Sigmoid colon (tissue), 6 donors: ENCODE measurements at regions not wholly inside any gene's neighbourhood (a gene's known extent, or its start where the extent isn't known, plus 50 kb on each side); places are given as distances from the start of the nearest gene placed in this dataset.

Experiments used
- DNase-seq: peaks from one replicate; pipeline ENCODE4 v3.0.0-alpha.2; 2019
- H3K27ac ChIP-seq, 4 donors: fragments of 200-600 bp; sonication (generic); one replicate each; pipeline ENCODE4 v1.5.1; 2016 to 2019; ENCODE audit warnings: mild to moderate bottlenecking in 1 of 4
- H3K27me3 ChIP-seq, 3 donors: fragments of 200-600 bp; sonication (generic); one replicate each; pipeline ENCODE4 v1.5.1; 2019; ENCODE audit warnings: mild to moderate bottlenecking in 1 of 3
- H3K36me3 ChIP-seq, 4 donors: fragments of 200-600 bp; sonication (generic); one replicate each; pipeline ENCODE4 v1.5.1; 2016 to 2019
- H3K4me1 ChIP-seq, 4 donors: fragments of 200-600 bp; sonication (generic); one replicate each; pipeline ENCODE4 v1.5.1; 2017 to 2019
- H3K4me3 ChIP-seq, 4 donors: fragments of 200-600 bp; sonication (generic); one replicate each; pipeline ENCODE4 v1.5.1; 2017 to 2019; ENCODE audit warnings: mild to moderate bottlenecking in 2 of 4, moderate library complexity in 1 of 4
- H3K9me3 ChIP-seq, 4 donors: fragments of 200-600 bp in 3 of 4; sonication (generic) in 3 of 4; one replicate each; pipeline versions ENCODE4 v1.5.1 to v1.6.1; 2013 to 2019
- CTCF ChIP-seq, 4 experiments: fragments of 450-650 bp in 3 of 4; fragments of 200-600 bp in 1 of 4; IDR thresholded peaks; one replicate each; pipeline ENCODE4 v1.5.1; 2016 to 2019; ENCODE audit warnings: antibody characterized with exemption in 4 of 4, mild to moderate bottlenecking in 3 of 4, moderate library complexity in 2 of 4
- EP300 ChIP-seq, 4 donors: sonication (generic); formaldehyde crosslinking; IDR thresholded peaks; one replicate each; pipeline ENCODE4 v1.6.1; 2017; ENCODE audit warnings: antibody characterized with exemption in 4 of 4
- POLR2A ChIP-seq, 2 donors: fragments of 450-650 bp; IDR thresholded peaks; one replicate each; pipeline ENCODE4 v1.6.1; 2016; ENCODE audit warnings: antibody characterized with exemption in 2 of 2, mild to moderate bottlenecking in 2 of 2, moderate library complexity in 2 of 2
- POLR2AphosphoS5 ChIP-seq, 4 donors: sonication (generic); formaldehyde crosslinking; IDR thresholded peaks; one replicate each; pipeline ENCODE4 v1.6.1; 2017; ENCODE audit warnings: antibody characterized with exemption in 4 of 4
- WGBS, 2 donors: extraction: QIAGEN DNeasy Blood & Tissue Kit; methylation state at CpG; one replicate each; pipeline ENCODE4 v1.1.7; 2013; 5-methylcytosine and 5-hydroxymethylcytosine counted together
- intact Hi-C: fragments of 100-400 bp; cut with DNase I; formaldehyde crosslinking; loops from one replicate; pipeline ENCODE4 v1.15.1; 2023
- donor health status: healthy with polysubstance abuse.
- donor health status: healthy.

- Histone ChIP-seq H3K36me3 (no peaks in the 10 kb centered on the region), H3K27me3 (no peaks in the 10 kb centered on the region), H3K27ac (no peak overlapping the region), H3K4me1 (no peaks in the 10 kb centered on the region), H3K4me3 (no peak overlapping the region), H3K9me3 (no peaks in the 10 kb centered on the region)
- 81 to 83% methylated on average over 3 of the region's 3 CpGs for WGBS, 2 donors
- intact Hi-C loops: no loop called here
- no peak for DNase-seq
- TF ChIP-seq CTCF (IDR thresholded peaks at IDR 0.05) (no peak), POLR2AphosphoS5 (IDR thresholded peaks at IDR 0.05) (no peak), POLR2A (IDR thresholded peaks at IDR 0.05) (no peak), EP300 (IDR thresholded peaks at IDR 0.05) (no peak)
Observed at GRCh38 chr5:30608501-30608900, 585.0 kb upstream of the CDH6 start.

- no peak for DNase-seq
- intact Hi-C loops: no loop called here
- Histone ChIP-seq H3K27me3 (no peaks in the 10 kb centered on the region), H3K36me3 (no peaks in the 10 kb centered on the region), H3K9me3 (peaks cover 0 to 2% (median 0%) of the 10 kb centered on the region in 4 donors), H3K4me1 (no peaks in the 10 kb centered on the region), H3K27ac (no peak overlapping the region), H3K4me3 (no peak overlapping the region)
- TF ChIP-seq POLR2AphosphoS5 (IDR thresholded peaks at IDR 0.05) (no peak), CTCF (IDR thresholded peaks at IDR 0.05) (no peak), EP300 (IDR thresholded peaks at IDR 0.05) (no peak), POLR2A (IDR thresholded peaks at IDR 0.05) (no peak)
- 68 to 82% methylated on average over 3 of the region's 3 CpGs for WGBS, 2 donors
Observed at GRCh38 chr5:30607301-30607894, 586.1 kb upstream of the CDH6 start.

DNA sequence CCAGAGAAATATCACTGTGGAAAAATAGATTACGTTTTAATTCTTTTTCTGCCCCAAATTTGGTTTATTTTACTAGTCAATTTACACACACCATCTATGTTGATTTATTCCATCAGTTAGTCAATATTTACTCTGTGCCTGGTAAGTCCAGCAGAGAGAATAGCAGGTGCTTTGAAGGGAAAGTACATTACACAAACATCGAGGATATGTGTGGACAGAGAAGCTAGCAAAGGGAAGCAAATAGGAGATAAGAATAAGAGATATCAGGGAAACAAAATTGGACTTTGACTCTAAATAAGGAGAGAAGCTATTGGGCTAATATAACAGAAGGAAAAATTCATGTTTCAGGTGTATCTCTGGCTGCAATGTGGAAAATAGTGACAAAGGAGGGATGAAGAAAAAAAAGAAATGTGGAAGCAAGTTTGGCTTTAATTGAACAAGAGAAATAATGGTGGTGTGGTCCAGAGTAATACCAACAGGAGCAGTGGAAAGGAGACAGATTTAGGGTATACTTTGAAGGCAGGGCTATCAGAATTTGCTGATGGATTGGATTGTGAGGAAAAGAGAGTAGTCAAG, 587.7 kb upstream of the CDH6 start:
- H3K9me3 ChIP-seq: peaks cover 0 to 2% (median 0%) of the 10 kb centered on the region in 4 donors
- intact Hi-C loops: no loop called here
- no peaks in the 10 kb centered on the region for H3K36me3 ChIP-seq
- no peak overlapping the region for H3K4me3 ChIP-seq
- DNase-seq: no peak
- no peaks in the 10 kb centered on the region for H3K27me3 ChIP-seq
- TF ChIP-seq POLR2AphosphoS5 (IDR thresholded peaks at IDR 0.05) (no peak), POLR2A (IDR thresholded peaks at IDR 0.05) (no peak), CTCF (IDR thresholded peaks at IDR 0.05) (no peak), EP300 (IDR thresholded peaks at IDR 0.05) (no peak)
- 25 to 64% methylated on average over 2 of the region's 2 CpGs for WGBS, 2 donors
- no peak overlapping the region for H3K27ac ChIP-seq
- no peaks in the 10 kb centered on the region for H3K4me1 ChIP-seq

GRCh38 chr5:30604648-30605262, 588.7 kb upstream of the CDH6 start:
- no peak overlapping the region for H3K4me3 ChIP-seq
- WGBS, 2 donors: 90 to 91% methylated on average over 2 of the region's 2 CpGs
- no peaks in the 10 kb centered on the region for H3K4me1 ChIP-seq
- intact Hi-C loops: no loop called here
- H3K27ac ChIP-seq: no peak overlapping the region
- peaks cover 0 to 2% (median 0%) of the 10 kb centered on the region in 4 donors for H3K9me3 ChIP-seq
- H3K27me3 ChIP-seq: no peaks in the 10 kb centered on the region
- DNase-seq: no peak
- H3K36me3 ChIP-seq: no peaks in the 10 kb centered on the region
- no peak for TF ChIP-seq CTCF (IDR thresholded peaks at IDR 0.05)
- no peak for TF ChIP-seq POLR2AphosphoS5 (IDR thresholded peaks at IDR 0.05)
- TF ChIP-seq POLR2A (IDR thresholded peaks at IDR 0.05): no peak
- TF ChIP-seq EP300 (IDR thresholded peaks at IDR 0.05): no peak
